Sigmoid colon (tissue), 6 donors: ENCODE measurements at regions not wholly inside any gene's neighbourhood (a gene's known extent, or its start where the extent isn't known, plus 50 kb on each side); places are given as distances from the start of the nearest gene placed in this dataset.
"Not testable (repeated sequence)": the region's sequence is repeated elsewhere in the genome, so short reads cannot be mapped to it uniquely, and the experiment has no call there.

ENCODE experiments used
- DNase-seq: peaks from one replicate; pipeline ENCODE4 v3.0.0-alpha.2; 2019
- H3K27ac ChIP-seq, 4 donors: fragments of 200-600 bp; sonication (generic); one replicate each; pipeline ENCODE4 v1.5.1; 2016 to 2019; ENCODE audit warnings: mild to moderate bottlenecking in 1 of 4
- H3K27me3 ChIP-seq, 3 donors: fragments of 200-600 bp; sonication (generic); one replicate each; pipeline ENCODE4 v1.5.1; 2019; ENCODE audit warnings: mild to moderate bottlenecking in 1 of 3
- H3K36me3 ChIP-seq, 4 donors: fragments of 200-600 bp; sonication (generic); one replicate each; pipeline ENCODE4 v1.5.1; 2016 to 2019
- H3K4me1 ChIP-seq, 4 donors: fragments of 200-600 bp; sonication (generic); one replicate each; pipeline ENCODE4 v1.5.1; 2017 to 2019
- H3K4me3 ChIP-seq, 4 donors: fragments of 200-600 bp; sonication (generic); one replicate each; pipeline ENCODE4 v1.5.1; 2017 to 2019; ENCODE audit warnings: mild to moderate bottlenecking in 2 of 4, moderate library complexity in 1 of 4
- H3K9me3 ChIP-seq, 4 donors: fragments of 200-600 bp in 3 of 4; sonication (generic) in 3 of 4; one replicate each; pipeline versions ENCODE4 v1.5.1 to v1.6.1; 2013 to 2019
- CTCF ChIP-seq, 4 experiments: fragments of 450-650 bp in 3 of 4; fragments of 200-600 bp in 1 of 4; IDR thresholded peaks; one replicate each; pipeline ENCODE4 v1.5.1; 2016 to 2019; ENCODE audit warnings: antibody characterized with exemption in 4 of 4, mild to moderate bottlenecking in 3 of 4, moderate library complexity in 2 of 4
- EP300 ChIP-seq, 4 donors: sonication (generic); formaldehyde crosslinking; IDR thresholded peaks; one replicate each; pipeline ENCODE4 v1.6.1; 2017; ENCODE audit warnings: antibody characterized with exemption in 4 of 4
- POLR2A ChIP-seq, 2 donors: fragments of 450-650 bp; IDR thresholded peaks; one replicate each; pipeline ENCODE4 v1.6.1; 2016; ENCODE audit warnings: antibody characterized with exemption in 2 of 2, mild to moderate bottlenecking in 2 of 2, moderate library complexity in 2 of 2
- POLR2AphosphoS5 ChIP-seq, 4 donors: sonication (generic); formaldehyde crosslinking; IDR thresholded peaks; one replicate each; pipeline ENCODE4 v1.6.1; 2017; ENCODE audit warnings: antibody characterized with exemption in 4 of 4
- WGBS, 2 donors: extraction: QIAGEN DNeasy Blood & Tissue Kit; methylation state at CpG; one replicate each; pipeline ENCODE4 v1.1.7; 2013; 5-methylcytosine and 5-hydroxymethylcytosine counted together
- intact Hi-C: fragments of 100-400 bp; cut with DNase I; formaldehyde crosslinking; loops from one replicate; pipeline ENCODE4 v1.15.1; 2023
- donor health status: healthy with polysubstance abuse.
- donor health status: healthy.

- Histone ChIP-seq H3K9me3 (no peaks in the 10 kb centered on the region), H3K36me3 (no peaks in the 10 kb centered on the region), H3K27me3 (no peaks in the 10 kb centered on the region), H3K4me1 (no peaks in the 10 kb centered on the region), H3K27ac (no peak overlapping the region), H3K4me3 (no peak overlapping the region)
- no peak for DNase-seq
- no peak for TF ChIP-seq EP300 (IDR thresholded peaks at IDR 0.05)
- no peak for TF ChIP-seq POLR2A (IDR thresholded peaks at IDR 0.05)
- TF ChIP-seq CTCF (IDR thresholded peaks at IDR 0.05) = no peak
- TF ChIP-seq POLR2AphosphoS5 (IDR thresholded peaks at IDR 0.05) = no peak
- 60 to 66% methylated on average over 8 of the region's 8 CpGs for WGBS, 2 donors
- intact Hi-C loops = no loop called here
Measured at GRCh38 chr4:118557298-118557851, 127.8 kb upstream of the METTL14 start.

- H3K4me1 ChIP-seq, DNase-seq, H3K36me3 ChIP-seq, H3K27me3 ChIP-seq, H3K9me3 ChIP-seq, H3K27ac ChIP-seq, intact Hi-C loops, H3K4me3 ChIP-seq: not testable (repeated sequence)
- 78 to 85% methylated on average over 4 to 5 of the region's 7 CpGs for WGBS, 2 donors
Measured at GRCh38 chr4:118558188-118558587, 127.0 kb upstream of the METTL14 start.

- H3K27me3 ChIP-seq, H3K27ac ChIP-seq, H3K36me3 ChIP-seq, H3K4me1 ChIP-seq, DNase-seq, intact Hi-C loops, H3K9me3 ChIP-seq, H3K4me3 ChIP-seq: not testable (repeated sequence)
Measured at GRCh38 chr4:118561559-118561958, 123.6 kb upstream of the METTL14 start.

GRCh38 chr4:118566003-118566513 lies 119.1 kb upstream of the METTL14 start:
- H3K27ac ChIP-seq, H3K4me3 ChIP-seq, intact Hi-C loops, H3K27me3 ChIP-seq, H3K4me1 ChIP-seq, H3K36me3 ChIP-seq, H3K9me3 ChIP-seq, DNase-seq: not testable (repeated sequence)
- WGBS, 2 donors = 24 to 48% methylated on average over 9 of the region's 9 CpGs

GRCh38 chr4:118572991-118573390 lies 112.2 kb upstream of the METTL14 start:
- H3K27ac ChIP-seq, H3K36me3 ChIP-seq, H3K9me3 ChIP-seq, intact Hi-C loops, DNase-seq, H3K4me3 ChIP-seq, H3K4me1 ChIP-seq, H3K27me3 ChIP-seq: not testable (repeated sequence)
- 93% methylated on average over 10 of the region's 10 CpGs for WGBS, 2 donors

- DNase-seq, H3K36me3 ChIP-seq, intact Hi-C loops, H3K27me3 ChIP-seq, H3K4me3 ChIP-seq, H3K9me3 ChIP-seq, H3K4me1 ChIP-seq, H3K27ac ChIP-seq: not testable (repeated sequence)
- 41 to 63% methylated on average over 3 of the region's 3 CpGs for WGBS, 2 donors
Measured at GRCh38 chr4:118574251-118574913, 110.8 kb upstream of the METTL14 start.

GRCh38 chr4:118575057-118575456 lies 110.1 kb upstream of the METTL14 start:
- intact Hi-C loops, H3K36me3 ChIP-seq, H3K9me3 ChIP-seq, H3K4me3 ChIP-seq, DNase-seq, H3K27ac ChIP-seq, H3K4me1 ChIP-seq, H3K27me3 ChIP-seq: not testable (repeated sequence)
- 88 to 91% methylated on average over 1 of the region's 1 CpG for WGBS, 2 donors

GRCh38 chr4:118575726-118576125 lies 109.5 kb upstream of the METTL14 start:
- H3K27me3 ChIP-seq, H3K9me3 ChIP-seq, H3K27ac ChIP-seq, H3K36me3 ChIP-seq, DNase-seq, intact Hi-C loops, H3K4me3 ChIP-seq, H3K4me1 ChIP-seq: not testable (repeated sequence)
- WGBS, 2 donors = 74 to 75% methylated on average over 5 of the region's 5 CpGs

GRCh38 chr4:118576709-118577219 lies 108.4 kb upstream of the METTL14 start:
- H3K27me3 ChIP-seq, H3K27ac ChIP-seq, DNase-seq, H3K4me1 ChIP-seq, H3K9me3 ChIP-seq, intact Hi-C loops, H3K36me3 ChIP-seq, H3K4me3 ChIP-seq: not testable (repeated sequence)
- 81% methylated on average over 13 of the region's 13 CpGs for WGBS, 2 donors
